Left ventricle myocardium superior (tissue), 1 donor: ENCODE measurements at regions not wholly inside any gene's neighbourhood (a gene's known extent, or its start where the extent isn't known, plus 50 kb on each side); places are given as distances from the start of the nearest gene placed in this dataset.
"Not testable (repeated sequence)": the region's sequence is repeated elsewhere in the genome, so short reads cannot be mapped to it uniquely, and the experiment has no call there.

Experiments
- ATAC-seq: fragments of 200-7000 bp; cut with Tn5 transposase; one replicate; pipeline ENCODE4 v1.9.1; 2020; ENCODE audit warnings: mild to moderate bottlenecking, moderate library complexity
- DNase-seq: peaks from one replicate; pipeline ENCODE4 v3.0.0-alpha.2; 2020
- intact Hi-C: fragments of 100-400 bp; cut with micrococcal nuclease; formaldehyde crosslinking; loops from one replicate; pipeline ENCODE4 v1.11.0; 2022
- donor health status: DM: no; HTN: yes; CAD: no; lungs with severe emphysema.

DNA sequence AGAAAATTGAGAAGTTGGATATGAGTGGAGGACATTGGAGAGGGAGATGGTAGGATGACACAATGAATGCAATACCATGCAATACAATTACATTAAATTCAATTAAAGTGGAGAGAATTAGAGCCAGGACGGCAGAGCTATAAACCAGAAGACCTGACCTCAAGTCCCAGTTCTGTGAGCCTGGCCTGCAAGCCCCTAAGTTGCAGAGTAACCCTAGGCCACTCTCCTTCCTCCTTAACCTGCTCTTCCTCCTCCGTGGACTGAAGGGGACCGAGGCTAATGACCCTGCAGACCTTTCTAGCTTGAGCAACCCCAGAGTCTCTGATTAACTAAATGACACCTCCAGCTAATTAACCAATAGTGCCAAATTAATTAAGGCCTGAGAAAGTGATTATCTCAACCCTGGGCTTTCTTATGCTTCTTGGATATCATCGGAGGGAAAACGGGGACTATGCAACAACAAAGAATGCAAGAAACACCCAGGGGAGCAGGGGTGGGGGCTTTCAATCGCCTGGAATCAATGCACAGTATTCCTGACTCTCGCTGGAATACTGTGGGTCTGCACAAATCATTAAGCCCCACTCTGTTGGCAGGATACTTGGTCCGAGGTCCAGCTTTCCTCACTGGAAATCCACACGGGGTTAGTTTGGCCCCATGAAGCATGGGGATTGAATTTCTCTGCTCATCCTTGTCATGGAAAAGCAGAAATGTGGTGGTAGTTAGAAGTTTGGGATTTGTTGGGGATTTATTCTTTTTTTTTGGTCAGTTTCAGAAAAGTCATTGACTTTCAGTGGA lies 548.3 kb downstream of the MN1 start:
- ATAC-seq (no peak), DNase-seq (no peak)
- intact Hi-C loops, result no loop called here

DNA sequence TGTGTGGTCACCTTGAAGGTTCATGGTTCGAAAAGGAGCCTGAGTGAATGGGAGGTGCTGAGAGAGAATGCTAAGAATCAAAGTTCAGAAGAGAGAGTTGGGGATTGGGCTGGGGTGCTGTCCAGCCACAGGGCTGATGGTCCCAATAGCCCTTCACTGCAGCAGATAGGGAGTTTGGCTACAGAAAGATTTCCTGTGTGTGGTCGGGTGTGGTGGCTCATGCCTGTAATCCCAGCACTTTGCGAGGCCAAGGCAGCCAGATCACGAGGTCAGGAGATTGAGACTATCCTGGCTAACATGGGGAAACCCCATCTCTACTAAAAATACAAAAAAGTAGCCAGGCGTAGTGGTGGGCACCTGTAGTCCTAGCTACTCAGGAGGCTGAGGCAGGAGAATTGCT lies 547.5 kb downstream of the MN1 start:
- DNase-seq, result peak; percentile 38
- intact Hi-C loops, result not testable (repeated sequence)
- peak; percentile 48 for ATAC-seq

DNA sequence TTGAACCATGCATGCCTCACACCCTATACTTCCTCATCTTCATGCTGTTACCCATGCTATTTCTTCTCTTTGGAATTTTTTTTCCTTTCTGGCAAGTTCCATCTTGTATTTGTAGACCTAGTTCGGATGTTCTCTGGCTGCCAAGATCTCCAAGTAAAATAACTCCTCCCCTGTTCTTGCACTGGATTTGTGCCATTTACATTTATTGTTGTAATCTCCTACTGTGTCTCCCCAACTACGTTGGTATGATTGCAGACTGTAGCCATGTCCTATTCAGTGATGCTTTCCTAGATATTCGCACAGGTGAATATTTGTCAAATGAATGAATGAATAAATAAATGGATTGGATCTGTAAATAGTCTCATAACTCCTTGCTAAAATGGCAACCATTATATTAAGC lies 546.0 kb downstream of the MN1 start:
- intact Hi-C loops, result no loop called here
- no peak for DNase-seq
- ATAC-seq, result no peak

DNA sequence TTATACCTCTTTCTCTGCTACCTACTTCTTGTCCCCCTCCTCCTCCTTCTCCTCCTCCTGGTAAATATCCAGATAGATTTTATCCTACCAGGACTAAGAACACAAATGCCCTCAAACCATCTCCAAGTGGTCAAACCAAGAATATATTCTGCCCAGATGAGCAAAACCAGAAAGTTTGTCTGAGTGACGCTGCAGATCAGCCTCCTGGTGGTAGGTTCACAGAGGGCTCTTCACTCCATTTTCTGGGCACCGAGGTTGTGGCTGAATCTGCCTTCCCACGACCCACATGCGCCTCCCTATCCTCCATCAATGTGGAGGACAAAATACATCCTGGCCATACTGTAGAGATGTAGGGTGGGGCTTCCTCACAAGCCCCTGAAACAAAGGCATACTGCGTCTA lies 543.6 kb downstream of the MN1 start:
- intact Hi-C loops, result no loop called here
- ATAC-seq, result no peak

DNA sequence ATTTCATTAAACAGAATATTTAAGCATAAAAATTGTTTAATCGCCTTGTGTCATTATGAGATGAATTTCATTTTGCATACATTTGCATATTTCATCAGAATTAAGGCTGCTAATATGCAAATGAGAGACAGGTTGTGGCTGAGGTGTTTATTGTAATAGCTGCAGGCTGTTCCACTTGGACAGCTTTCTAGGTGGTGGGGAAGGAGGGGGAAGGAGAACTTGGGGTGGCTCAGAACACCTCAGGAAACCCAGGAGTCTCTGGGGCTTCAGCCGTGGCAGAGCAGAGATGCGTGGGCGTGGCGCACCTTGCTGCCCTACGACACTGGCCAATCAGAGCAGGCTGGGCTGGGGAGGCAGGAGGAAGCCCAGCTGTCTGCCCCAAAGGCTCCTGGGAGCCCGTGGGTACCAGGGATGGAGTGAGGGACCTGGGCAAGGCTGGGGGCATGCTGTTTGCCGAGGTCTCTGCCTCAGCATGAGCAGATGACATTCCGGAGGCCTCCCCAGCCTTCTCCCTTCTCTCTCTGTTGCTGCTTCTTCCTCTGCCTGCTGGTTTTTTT lies 542.9 kb downstream of the MN1 start:
- ATAC-seq, result no peak
- intact Hi-C loops, result no loop called here
- no peak for DNase-seq

More for the DNA sequence above, 543.6 kb downstream of the MN1 start:
- DNase-seq, result no peak

DNA sequence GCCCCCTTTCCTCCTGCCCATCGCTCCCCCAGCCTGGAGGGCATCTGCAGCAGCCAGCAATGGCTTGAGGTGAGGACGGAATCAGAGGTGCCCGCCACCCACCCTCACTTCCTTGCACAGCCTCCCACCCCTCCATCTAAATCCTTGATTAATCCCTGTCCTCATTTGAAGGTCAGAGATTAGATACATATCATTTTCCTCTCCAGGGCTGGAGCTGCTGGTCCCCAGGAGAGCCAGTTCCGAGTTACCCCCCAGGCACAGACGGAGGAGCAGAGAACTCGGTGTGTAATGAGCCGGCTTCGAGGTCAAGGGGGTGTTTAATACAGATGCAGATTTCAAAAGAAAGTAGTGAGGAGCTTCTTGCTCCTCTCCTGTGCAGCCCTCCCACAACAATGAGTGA lies 542.1 kb downstream of the MN1 start:
- ATAC-seq (no peak), DNase-seq (no peak)
- intact Hi-C loops, result no loop called here

DNA sequence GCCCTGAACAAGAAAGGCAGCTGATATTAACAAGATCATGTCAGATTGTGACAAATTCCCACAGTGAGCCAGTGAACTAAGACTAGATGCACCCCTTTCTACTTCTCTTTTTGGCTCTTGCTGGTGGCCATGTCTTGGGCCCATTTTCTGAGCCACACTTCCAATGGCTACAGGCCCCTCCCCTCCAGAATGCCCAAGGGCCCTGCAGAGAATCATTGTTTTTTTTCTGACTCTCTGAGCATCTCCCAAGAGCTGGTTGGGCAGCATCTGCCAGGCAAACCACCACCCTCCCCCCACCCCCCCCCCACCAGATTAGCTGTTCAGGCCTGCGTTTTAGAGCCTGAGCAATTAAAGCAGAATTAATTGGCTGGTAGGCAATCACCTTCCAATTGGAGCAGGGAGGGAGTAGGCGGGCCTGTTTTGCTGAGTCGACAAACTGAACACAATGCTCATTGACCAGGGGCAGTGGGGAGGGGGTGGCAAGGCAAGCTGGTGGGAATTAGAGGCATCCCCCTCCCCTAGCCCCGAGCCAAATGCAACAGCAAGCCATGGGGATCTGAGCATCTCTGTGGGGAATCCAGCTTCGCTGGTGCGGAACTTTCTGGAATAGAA lies 541.4 kb downstream of the MN1 start:
- DNase-seq (no peak), ATAC-seq (no peak)
- intact Hi-C loops, result no loop called here

DNA sequence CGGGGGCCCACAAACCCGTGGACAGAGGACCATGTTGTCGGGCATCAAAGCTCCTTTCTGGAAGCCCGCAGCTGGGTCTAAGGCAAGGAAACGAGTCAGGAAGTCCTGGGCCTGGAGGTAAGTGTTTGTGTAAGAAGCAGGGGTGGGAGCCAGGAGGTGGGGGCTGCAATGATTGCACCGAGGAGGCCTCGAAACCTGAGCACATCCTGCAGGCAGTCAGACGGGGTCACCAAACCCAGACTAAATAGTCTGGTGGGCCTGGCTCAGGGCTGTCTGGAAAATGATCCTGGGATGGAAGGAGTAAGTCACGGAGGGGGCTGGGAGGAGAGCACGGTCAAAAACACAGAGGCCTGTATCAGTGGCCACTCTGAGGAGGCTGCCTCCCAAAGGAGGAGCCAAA lies 539.2 kb downstream of the MN1 start:
- ATAC-seq, result no peak
- DNase-seq, result no peak
- intact Hi-C loops, result no loop called here

DNA sequence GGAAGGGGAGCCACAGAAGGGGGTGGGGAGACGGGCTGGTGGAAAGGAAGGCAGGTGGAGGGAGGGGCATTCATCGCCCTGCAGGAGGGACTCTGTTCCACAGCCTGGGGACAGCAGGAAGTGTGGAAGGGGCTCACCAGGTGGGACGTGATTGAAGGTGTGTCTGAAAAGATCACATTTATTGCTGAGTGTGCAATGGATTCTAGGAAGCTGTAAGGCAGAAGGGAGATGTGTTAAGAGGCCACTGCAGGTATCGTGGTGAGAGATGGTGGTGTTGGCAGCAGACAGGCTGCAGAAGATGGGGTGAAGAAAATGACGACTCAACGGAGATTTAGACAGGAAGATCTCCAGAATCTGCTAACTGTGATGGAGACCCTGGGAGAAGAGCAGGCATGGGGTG lies 537.4 kb downstream of the MN1 start:
- ATAC-seq (no peak), DNase-seq (no peak)
- intact Hi-C loops, result no loop called here

DNA sequence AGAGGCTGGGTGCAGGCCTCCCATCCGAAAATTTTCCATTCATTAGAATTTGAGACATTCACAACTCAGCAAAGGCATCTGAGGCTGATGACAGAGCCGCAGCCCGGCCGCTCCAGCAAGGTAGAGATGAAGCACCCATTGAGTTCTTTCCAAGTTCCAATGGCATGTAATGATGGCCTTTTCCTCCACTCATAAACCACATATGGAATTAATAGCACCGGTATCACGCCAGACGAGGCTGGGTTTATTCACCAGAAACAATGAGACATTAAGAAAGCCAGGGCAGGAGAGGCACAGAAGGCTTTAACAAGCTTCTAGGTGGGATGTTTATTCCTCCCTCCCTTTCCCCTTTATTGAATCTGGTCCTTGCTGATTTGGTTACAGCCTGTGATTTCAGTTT lies 534.4 kb downstream of the MN1 start:
- no peak for ATAC-seq
- intact Hi-C loops, result no loop called here
- DNase-seq, result no peak

DNA sequence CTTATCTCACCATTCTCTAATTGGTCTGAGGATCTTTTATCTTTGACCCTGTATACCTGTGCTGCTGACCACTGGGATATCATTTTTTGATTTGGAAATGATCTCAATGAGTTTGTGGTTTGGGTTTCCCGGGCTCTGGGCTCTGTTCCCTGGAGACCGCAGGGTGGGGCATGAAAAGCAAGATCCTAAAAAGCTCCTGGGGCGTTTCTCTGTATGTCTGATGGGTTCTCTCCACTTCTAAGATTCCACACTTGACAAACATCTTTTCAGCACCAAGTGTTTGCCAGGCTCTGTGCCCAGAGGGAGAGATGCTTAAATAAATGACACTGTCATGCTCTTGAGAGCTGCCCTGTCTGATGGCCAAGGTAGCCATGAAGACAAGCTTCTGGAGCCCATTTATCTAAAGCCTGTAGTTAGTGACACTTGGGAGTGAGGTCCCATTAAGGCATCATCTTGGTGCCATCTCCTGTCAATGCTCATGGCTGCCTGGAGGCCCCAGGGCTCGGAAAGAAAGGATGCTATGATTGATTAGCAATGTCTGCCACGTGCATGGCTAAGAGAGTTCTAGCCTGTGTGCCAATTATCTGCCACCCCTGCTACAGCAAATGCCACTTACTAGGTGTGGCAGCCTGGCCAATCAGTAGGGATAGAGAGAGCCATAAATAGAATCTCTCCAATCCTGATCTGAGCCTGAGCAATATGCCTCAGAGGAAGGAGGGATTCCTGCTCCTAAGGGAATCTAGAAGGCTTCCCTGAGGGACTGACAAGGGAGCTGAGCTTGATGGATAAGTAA lies 531.6 kb downstream of the MN1 start:
- intact Hi-C loops, result no loop called here
- ATAC-seq (peak; percentile 57), DNase-seq (no peak)

DNA sequence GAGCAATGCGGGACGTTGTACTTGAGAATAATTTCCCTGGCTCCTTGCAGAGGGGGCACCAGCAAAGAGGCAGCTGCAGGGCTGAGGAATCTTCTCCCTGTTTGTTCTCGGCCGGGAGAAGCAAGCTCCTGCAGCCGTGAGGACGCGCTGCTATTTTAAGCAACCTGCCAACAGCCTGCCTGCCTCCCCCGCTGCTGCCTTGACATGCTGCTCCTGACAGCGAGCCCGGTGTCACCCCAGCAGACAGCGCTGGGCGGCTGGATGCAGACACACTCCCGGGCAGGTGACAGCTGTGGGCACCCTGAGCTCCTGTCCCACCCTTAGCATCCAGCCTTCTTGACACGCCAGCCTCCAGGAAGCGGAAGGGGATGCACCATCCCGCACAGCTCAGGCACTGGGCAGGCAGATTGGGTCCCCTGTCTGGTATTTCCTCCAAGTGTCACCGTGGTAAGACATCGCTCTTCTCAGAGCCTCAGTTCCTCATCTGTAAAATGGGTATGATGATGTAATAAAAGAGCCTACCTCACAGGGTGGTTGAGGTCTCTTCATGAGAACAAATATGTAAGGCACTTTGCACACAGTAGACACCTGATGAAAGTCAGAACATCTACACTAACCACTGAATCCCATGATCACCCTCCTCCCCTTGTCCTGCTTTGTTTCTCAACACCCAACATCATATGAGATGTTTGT lies 530.6 kb downstream of the MN1 start:
- intact Hi-C loops, result no loop called here
- peak; percentile 91 for ATAC-seq
- peak; percentile 57 for DNase-seq

DNA sequence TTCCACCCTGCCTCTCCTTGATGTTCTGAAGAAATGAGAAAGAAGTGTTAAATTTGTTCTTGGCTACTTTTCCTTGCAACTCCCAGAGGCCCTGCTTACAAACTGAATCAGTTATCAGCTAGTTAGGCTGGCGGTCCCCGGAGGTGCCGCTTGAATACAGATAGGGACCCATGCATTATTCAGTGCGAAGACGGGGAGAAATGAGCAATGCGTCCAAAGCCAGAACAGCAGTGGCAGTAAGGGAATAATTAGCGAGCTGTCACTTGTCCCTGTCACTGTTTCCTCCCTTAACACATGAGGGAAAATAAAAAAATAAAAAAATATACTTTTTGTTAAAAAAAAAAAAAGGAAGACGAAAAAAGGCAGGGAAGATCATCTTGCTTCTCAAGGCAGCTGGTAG lies 528.1 kb downstream of the MN1 start:
- DNase-seq (no peak), ATAC-seq (no peak)
- intact Hi-C loops, result no loop called here

DNA sequence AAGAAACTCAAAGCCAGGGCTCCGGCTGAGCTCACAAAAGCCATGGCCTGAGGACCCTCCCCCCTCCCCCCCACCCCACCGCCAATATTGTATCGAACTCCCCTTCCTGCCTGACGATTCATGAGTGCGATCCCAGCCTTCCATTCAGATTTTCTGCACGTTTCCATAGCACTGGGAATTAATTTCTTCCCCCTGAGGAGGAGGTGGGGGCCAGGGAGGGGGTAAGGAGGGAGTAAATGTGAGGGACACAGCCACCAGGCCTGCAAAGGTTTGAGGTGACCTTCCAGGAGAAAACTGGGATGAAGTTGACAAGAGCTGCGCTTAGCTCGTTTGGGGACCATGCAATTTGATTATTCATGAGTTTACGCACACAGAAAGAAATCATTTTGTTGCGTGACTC lies 527.7 kb downstream of the MN1 start:
- DNase-seq (no peak), ATAC-seq (no peak)
- intact Hi-C loops, result no loop called here

DNA sequence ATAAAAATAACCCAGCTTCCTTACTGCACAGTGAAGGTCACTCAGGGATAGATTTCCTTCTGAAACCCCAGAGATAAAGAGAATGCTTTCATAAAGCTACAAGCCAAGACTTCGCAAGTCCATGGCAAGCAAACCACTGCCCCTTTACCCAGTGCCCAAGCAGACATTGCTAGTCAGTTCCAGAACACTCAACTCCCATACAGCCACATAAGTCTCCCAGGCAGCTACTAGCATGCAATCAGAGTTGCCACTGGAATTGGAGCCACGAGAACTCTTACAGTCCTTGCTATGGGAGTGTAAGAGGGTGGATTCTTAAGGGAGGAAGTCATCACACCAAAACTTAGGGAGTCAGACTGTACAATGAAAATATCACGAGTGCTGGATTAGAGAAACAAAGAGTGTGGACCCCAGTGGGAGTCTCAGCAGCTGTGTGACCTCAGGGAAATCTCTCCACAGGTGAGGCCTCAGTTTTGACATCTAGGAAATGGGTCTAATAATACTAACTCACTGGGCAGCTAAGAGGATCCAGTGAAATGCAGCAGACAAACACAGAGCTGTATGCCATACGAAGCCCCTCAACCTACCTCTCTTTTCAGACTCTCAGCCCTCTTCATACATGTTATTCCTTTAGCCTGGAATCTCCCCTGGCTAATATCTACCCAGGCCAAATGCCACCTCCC lies 526.6 kb downstream of the MN1 start:
- intact Hi-C loops, result no loop called here
- DNase-seq (no peak), ATAC-seq (no peak)

DNA sequence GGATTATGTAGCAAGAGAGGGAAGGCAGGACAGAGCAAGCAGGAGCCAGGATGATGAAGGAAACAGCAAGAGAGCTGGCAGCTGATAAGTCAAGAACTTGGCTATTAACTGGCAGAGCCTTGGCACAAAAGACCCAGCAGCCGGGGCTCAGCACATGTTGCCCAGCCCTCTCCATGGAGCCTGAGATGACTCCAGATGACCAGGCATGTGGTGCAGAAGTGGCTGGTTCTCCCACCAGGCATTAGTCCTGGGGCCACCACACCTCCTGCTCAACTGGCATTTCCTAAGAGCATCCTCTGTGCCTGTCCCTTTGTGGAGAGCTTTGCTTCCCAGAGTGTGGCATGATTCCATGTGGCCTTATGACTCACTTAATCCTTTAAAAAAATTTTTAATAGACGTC lies 522.6 kb downstream of the MN1 start:
- intact Hi-C loops, result no loop called here
- DNase-seq (no peak), ATAC-seq (no peak)

DNA sequence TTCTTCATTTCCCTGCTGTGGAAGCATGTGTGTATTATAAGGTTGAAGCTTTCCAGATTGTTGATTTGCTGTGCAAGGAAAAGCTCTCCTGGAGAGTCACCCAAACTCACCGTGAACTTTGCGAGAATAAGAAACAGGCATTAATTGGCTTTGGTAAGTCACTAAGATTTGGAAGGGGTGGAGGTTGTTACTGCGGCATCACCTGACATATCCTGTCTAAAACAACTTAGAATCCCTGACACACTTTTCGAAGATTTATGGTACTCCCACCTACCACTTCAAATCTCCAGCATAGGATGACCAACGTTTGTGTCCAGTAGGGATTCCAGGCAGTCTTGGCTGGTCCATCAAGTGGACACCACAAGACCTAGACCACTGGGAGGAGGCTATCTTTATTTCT lies 518.3 kb downstream of the MN1 start:
- no peak for ATAC-seq
- intact Hi-C loops, result no loop called here
- no peak for DNase-seq

DNA sequence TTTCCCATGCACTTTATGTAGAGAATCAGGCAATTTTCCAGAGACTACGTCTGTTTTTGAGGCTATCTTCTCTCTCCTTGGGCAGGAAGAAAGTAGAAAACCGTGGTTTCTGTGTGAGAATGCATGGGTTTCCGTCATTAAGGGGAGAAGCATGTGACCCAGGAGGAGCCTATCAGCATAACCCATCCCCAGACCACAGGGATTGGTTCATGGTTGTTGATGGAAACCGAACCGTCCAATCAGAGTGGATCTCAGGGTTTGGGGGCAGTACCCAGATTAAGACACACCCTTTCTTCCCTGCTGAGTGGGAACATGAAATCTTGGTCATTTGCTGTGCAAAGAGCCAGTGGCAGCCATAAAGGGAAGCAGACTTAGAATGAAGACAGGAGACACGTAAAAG lies 517.8 kb downstream of the MN1 start:
- DNase-seq, result no peak
- intact Hi-C loops, result no loop called here
- no peak for ATAC-seq

DNA sequence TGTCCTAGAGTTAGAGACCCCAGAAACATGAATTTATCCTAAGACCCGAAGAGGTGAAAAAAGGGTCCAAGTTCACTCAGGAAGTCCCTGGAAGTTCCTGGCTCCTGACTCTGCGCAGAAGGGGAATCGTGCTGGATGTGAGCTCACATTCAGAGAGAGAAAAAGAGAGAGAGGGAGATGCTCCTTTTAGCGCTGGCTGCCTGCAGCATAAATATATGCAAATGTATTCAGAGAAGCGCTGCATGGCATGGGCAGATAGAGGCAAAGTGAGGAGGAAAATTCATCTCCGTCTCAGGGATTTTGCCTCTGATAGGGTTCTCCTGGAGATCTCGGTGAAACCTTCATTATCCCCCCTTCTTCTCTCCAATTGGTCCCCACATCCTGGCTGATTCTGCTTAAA lies 517.2 kb downstream of the MN1 start:
- ATAC-seq, result no peak
- DNase-seq, result no peak
- intact Hi-C loops, result no loop called here
